ENCODE measurements at regions not wholly inside any gene's neighbourhood (a gene's known extent, or its start where the extent isn't known, plus 50 kb on each side); places are given as distances from the start of the nearest gene placed in this dataset.
"Not testable (repeated sequence)": the region's sequence is repeated elsewhere in the genome, so short reads cannot be mapped to it uniquely, and the experiment has no call there.

DNA sequence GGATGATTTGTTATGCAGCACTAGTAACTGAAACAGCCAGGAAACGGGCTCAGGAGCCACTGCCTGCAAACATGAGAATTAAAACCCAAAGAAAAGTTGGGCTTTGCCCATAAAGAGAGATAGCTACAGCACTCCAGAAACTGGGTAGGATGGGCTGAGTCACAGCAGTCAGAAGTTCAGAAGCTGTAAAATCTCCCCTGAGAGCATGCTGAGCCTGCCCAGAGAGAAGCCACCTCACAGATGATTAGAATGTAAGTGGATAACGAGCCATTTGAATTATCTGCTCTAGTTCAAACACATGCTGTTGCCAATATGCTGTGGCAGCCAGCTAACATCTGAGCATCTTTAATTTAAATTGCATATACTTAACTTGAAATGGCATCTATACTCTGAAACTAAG, 388.1 kb upstream of the ACVR2A start:
- no peak for DNase-seq

DNA sequence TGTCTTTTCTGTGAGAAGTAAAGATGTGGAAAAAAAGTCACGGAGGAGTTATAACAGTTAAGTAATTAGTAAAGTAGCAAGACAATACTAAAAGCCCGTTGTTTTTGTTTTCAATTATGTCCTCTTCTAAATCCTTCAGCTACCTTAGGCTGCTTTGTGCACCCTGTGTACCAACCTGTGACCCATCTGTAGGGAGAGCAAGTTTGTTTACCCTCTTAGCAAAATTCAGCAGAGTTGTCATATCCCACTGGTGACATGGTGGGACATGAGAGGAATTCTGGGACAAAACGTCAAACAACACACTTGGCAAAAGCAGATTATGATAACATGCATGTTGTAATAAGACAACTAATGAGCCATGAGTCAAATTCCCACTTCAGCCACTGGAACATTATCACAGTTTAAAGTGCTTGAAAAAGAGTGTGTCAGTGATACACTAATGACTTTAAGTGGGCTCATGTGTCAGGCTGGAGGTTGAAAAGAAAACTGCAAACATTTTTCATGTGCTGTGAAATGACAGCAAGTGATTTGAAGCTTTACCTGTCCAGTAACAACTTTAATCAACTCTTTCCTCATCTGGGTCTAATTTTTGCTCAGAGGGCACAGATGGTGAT, 392.8 kb upstream of the ACVR2A start:
- no peak for DNase-seq

DNA sequence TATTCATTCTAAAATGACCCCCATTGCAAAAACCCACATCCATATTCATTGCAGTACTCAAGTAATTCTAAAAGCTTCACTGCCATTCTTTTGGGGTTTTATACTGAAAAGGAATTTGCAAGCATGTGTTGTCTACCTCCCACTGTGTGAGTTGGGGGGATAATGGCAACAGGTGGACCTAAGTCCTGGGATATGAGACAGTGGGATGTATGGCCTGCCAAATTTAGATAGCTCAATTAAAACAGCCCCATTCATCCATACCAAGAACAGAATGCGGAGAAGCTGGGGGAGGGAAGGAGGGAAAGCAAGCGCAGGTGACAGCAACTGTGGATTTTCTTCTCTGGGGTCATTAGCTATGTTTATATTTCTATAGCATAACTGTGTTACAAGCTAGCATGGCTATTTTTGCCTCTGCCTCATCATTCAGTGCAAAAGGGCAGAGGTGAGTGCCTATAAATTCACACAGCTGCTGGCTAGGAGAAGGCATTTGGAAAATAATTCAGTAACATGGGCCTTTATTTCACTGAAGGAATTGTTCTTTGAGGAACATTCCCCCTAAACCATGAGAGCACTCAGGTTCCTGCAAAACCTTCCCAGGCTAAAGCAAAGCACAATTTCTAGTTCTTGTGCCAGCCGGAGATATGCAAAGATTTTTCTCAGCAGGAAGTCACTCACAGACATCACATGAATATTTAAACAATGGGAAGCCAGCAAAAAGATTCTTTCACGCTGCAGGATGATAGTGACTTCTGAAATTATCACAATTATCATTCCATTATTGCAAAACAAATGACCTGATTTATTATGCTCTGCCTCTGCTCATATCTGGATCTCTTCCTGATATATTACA, 393.9 kb upstream of the ACVR2A start:
- DNase-seq: no peak

DNA sequence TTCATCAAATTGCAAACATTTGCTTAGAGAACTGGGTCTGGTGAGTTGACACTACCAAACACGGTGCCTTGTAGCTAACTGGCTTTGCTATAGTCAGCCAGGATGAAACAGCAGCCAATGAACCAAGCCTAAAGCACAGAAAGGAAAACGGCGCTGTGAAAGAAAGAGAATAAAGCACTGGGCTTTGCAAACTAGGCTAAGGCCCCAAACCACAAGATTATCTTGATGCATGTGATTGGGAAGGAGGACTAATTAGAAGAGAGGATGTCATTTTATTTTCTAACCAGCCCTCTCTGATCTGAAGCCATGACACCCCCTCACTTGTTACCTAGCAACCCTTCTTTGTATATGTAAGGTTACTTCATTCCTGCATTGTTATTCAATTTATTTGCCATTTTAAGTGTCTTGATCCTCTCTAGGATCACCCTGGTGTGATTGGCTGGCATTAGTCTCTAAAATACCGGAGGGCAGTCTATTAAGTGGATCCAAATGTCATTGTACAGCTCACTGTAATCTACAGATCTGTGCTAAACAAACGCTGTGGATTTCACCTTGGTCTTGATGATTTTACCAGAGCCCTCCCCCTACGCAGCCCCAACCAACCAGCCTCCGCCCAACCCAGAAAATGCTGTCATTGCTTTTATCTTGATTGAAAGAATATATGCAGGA, 395.4 kb upstream of the ACVR2A start:
- DNase-seq: peak; percentile 2

DNA sequence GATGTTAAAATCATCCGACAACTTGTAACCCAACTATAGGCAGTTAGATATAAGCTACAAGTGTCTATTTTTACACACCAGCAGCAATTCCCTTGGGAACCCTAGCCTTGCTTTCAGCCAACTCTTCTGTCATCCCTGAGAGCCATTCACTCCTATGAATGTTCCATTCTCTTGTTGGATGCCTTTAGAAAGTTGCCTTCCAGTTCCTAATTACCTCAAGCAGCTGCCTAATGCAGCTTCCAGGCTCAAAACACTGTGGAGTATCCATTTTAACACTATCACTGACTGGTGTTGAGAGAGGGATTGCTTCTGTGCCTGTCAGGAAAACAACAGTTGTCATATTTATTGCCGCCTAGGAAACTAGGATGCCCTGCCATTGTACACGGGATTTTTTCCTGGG, 402.0 kb upstream of the ACVR2A start:
- no peak for DNase-seq

DNA sequence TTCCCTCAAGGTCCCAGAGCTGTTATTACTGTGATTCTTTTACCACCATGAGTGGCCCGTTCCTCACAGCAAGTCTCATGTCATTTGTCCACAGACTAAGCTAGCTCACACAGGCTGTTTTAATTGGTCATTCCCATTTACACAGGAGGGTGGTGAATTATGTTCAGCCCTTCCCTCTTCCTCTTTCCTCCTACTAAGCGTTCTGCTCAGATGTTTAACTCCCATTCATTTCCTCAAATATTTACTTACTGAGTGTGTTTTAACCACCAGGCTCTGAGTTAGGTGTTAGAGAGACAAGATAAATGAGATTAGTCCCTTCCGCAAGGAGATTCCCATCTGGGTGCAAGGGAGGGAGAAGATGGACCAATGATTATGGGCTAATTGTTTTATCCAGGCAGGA, 403.6 kb upstream of the ACVR2A start:
- no peak for DNase-seq

DNA sequence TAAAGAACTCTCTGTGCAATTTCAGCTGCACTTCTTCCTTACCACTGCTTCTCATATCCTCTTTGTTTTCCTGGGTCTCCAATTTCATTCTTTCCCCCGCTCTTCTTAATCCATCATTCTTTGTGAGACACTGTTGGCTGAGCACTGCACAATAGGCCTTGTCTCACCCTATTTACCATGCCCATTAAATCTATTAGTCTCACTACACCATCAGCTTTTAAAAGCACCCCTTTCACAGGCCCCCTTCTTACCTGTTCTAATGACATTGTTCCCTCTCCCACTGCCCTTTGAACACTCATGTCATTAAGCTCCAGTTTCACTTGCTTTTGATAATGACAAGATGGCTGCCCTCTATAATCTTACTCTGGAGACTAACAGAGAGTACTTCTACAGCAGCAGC, 404.1 kb upstream of the ACVR2A start:
- no peak for DNase-seq

DNA sequence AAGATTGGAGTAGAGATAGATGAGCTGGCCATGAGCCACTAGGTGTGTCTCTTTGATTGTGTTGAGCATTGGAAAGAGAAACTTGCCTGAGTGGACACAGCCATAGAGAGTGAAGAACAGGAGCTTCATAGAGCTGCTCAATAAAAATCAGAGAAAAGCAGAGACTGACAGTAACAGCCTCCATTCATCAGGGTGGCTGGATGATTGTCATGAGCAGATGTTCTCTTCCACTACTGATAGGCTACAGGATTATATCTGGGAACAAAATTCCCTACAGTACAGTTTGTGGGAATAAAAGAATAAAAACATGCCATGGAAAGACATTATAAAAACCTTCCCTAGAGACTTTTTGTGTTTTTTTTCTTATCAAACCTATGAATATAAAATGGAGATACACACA, 404.8 kb upstream of the ACVR2A start:
- DNase-seq: no peak

DNA sequence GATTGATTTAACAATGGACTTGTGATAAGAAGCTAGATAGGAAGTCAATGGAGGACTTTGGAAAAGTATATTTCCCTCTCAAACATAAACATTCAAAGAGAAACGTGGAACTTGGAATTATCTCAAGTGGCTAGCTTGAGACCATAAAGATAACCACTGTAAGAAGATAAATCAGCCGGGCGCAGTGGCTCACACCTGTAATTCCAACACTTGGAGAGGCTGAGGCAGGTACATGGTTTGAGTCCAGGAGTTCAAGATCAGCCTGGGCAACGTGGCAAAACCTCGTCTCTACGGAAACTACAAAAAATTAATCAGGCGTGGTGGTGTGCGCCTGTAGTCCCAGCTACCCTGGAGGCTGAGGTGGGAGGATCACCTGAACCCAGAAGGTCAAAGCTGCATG, 405.9 kb upstream of the ACVR2A start:
- no peak for DNase-seq

DNA sequence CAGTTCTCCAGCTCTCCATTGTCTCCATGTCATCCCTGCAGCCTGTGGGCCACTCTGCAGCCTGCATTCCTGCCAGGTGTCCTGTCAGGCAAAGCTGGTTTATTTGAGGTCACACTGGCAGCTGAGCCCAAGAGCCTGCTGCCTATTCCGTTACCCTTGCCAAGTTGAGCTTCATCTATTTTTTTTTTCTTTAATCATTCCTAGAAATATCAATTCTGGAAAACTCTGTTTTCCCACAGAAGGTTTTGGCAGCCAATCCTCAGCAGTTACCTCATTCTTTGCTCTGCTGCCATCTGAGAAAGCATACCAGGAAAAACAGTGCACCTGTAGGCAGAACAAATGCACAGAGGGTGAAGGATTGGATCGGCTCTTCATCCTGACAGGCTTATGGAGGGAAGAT, 411.0 kb upstream of the ACVR2A start:
- DNase-seq: no peak

DNA sequence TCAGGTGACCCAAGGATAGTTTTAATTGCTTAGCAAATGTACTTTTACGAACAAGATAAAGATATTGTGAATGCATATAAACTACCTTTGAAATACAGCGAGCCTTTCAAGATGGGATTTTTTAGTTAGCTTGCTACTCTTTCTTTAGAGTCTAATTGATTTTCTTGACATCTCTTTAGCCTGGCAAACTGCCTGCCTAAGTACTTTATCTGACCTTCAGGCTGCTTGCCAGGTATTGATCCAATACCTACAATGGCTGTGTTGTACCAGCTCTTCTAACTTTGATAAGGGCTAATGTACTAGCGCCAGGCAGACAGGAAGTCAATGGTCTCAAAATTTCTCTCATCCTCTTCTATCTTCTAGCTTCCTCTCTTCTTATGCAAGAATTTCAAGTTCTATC, 414.4 kb upstream of the ACVR2A start:
- no peak for DNase-seq

DNA sequence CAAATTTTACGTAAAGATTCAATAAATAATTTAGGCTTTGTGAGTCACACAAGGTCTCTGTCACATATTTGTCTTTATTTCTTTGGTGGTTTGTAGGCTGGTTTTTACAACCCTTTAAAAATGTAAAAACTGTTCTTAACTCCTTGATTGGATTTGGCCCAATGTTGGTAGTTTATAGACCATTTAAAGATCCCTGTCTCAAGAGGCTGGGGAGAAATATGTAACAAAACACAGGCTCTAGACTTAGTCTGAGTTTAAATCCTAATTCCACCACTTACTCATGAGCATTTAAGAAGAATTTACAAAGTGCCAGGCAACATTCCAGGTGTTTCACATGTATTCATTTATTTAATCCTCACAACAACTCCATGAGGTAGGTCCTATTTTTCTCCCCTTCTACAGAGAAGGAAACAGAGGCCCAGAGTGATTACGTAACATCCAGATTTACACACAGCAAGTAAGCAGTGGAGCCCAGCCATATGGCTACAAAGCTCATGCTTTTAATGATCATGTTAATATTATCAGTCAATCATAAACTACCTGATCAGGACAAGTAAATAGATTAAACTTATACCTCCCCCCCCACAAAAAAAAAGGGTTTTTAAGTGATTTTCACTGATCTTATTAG, 416.6 kb upstream of the ACVR2A start:
- DNase-seq: no peak

DNA sequence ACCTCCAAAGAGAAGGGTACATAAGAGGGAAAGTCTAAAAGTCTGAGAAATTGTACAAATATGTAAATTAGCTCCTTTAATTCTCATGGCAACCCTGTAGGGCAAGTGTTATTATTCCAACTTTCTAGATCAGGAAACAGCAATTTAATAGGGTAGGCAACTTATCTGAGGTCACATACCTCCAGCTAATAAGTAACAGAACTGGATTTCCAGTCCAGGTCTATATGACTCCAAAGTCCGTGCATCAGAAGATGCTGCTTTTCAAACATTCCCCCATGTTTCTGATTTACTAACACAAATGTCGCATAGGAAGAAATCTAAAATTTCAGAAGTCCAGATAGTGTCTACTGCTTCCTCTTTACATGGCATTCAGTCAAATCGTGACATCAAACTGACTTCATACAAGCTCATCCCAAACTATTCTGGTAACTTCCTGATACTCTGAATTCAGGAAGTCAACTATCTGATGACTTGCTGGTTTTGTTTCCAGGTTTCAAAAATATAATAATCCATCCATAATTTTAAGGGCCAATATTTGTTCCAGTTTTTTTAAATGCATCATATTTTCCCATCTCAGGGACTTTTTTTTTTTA, 419.3 kb upstream of the ACVR2A start:
- DNase-seq: no peak

DNA sequence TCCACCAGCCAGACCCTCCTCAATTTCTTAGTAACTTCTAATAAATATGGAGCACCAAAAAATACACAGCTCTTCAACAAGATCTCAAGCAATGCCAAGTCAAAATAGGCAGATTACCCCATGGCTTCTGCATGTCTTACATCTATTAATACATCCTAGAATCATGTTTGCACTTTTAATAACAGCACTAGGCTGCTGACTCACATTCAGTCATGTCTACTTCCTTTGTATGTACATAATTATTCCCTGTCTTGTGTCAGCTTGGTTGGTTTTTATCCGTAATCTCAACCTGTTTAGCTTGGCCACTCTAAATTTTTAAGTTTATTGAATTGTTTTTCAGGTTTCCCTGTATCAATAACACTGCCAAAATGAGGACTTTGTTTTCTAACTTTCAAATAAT, 420.1 kb upstream of the ACVR2A start:
- no peak for DNase-seq

DNA sequence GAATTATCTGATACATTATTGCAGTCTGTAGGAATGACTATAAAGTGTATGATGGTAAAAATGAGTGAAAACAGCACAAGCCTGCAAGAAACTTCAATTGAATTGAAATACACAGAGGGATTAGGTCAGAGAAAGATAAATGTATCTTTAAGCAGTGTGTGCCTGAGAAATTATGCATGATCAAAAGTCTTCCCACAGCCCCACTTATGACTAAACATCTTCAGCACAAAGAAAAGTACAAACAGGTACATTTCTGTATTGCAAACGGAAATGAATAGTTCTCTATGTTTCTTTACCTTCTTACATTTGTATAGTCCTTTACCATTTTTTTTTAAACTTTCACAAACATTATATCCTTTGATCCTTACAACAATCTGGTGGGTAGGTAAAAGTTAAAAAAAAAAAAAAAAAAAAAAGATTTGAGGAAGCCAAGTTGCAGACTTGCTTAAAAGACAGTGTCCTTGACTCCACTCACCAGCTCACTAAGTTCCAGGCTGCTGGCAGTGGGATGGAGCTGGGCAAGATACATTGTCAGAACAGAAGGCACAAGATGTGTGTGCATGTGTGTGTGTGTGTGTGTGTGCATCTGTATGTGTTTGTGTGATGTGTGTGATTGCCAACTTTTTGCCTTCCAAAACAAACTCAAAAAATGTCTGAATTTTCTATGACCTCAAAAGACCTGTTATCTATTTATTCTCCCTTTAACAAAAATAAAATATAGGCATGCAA, 423.7 kb upstream of the ACVR2A start:
- DNase-seq: no peak

DNA sequence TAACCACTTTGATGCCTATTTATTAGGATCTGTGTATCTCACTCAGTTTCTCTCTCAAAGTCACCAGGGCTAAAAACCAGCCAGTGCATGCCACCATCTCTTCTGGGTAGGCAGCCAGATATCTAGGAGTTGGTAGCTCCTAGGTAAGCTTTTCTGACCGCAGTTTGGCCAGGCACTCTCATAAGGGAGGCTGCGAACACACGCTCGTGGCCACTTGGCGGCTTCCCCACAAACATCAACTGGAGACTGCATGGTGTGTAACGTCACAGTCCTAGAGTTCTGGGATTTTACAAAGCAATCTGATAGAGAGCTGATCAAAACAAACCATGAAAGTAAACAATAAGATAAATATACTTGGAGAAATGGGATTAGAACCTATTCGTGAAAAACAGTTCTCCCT, 424.3 kb upstream of the ACVR2A start:
- DNase-seq: no peak

DNA sequence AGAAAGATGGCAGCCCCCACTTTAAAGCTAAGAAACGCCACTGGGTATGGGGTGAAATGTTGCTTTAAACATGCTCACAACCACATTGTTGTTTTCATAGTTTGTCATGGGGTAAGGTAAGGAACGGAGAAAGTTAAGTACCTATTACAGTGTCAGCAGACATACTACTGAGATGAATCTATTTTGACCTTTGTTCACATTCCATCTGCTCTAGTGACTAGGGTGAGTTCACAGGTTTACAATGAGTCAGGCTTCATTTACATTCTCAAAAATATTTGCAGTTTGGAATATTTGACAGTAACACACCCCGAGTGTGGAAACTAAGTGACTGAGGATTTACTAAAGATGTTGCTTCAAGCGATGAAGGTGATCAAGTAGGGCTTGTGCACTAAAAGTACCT, 428.7 kb upstream of the ACVR2A start:
- DNase-seq: no peak

DNA sequence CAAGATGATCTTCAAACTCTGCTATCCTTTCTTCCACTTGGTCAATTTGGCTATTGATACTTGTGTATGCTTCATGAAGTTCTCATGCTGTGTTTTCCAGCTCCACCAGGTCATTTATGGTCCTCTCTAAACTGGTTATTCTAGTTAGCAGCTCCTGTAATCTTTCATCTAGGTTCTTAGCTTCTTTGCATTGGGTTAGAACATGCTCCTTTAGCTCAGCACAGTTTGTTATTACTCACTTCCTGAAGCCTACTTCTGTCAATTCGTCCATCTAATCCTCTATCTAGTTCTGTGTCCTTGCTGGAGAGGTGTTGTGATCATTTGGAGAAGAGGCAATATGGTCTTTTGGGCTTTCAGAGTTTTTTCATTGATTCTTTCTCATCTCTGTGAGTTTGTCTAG, 430.2 kb upstream of the ACVR2A start:
- DNase-seq: not testable (repeated sequence)

DNA sequence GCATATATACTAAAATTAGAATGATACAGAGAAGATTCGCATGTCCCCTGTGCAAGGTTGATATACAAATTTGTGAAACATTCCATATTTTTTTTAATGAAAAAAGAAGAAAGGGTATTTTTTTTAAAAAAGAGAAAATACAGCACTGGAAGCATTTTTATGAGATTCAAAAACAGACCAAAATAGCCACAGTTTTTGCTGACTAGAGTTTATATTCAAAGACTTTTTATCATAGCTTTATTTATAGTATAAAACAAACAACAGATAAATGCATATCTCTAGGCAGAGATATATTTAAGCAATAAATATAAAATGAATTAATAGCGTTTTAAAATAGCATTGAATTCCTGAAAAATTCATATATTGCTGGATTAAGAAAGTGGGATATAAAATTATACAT, 436.5 kb upstream of the ACVR2A start:
- no peak for DNase-seq

DNA sequence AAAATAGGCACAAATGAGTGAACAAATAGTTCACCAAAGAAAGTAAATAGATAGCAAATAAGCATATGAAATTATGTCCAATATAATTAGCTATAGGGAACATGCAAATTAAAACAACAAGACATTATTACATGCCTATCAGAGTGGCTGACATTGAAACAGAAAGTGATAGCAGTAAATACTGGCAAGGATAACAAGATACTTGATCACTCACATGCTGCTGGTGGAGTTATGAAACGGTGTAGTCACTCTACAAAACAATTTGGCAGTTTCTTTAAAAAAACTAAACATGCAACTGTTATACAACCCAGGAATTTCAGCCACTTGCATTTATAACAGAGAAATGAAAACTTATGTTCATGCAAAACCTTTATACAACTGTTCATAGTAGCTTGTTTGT, 439.2 kb upstream of the ACVR2A start:
- no peak for DNase-seq

DNA sequence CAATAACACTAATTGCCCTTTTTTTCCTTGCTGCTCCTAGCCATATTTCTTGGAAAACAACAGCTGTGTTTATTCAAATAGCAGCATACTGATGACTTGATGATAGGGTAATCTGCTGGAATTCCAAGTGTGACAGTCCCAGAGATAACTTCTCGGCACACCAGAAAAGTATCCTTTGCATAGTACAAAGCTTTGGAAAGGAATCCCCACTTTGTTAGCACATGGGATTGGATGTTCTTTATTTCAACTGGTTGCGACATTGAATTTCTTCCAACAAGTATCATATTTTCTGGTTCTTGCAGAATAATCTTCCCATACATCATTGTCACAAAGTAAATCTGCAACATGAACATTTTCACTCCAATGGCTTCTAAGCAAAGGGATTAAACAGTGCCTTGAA, 445.8 kb upstream of the ACVR2A start:
- DNase-seq: no peak

DNA sequence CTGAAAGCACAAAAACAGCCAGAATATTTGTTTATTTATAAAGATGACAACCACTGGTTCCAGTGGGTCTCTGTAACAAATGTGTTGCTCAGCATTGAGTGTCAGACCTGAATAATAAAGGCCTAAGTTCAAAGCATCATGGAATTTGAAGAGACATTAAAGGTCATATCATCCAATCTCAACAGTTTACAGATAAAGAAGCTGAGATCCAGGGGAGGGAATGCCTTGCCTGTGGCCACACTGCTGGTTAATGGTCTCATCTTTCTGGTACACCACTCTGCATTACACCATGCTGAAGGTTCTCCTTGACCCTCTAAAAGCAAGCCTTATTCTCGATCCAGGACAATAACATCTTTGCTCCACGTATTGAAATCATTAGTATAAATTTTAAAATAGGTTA, 446.5 kb upstream of the ACVR2A start:
- no peak for DNase-seq

DNA sequence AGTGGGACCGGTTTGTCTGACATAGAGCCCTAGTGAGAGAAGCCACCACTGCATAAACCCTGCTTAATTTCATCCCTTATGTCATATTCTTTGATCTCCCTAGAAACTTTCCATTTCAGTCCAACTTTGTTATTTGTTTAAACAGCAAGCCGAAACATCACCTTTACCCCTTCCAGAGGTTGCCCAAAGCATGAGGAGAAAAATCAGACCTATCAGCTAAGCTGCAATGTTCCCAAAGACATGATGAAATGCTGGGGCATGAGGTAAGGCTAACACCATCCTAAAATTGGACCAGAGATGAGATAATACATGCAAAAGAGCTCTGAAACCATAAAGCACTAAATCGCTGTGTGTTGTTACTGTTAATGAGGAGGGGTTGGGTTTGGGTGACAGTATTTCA, 447.9 kb upstream of the ACVR2A start:
- no peak for DNase-seq
